Endothelial cell of umbilical vein (primary cell): ENCODE measurements at regions not wholly inside any gene's neighbourhood (a gene's known extent, or its start where the extent isn't known, plus 50 kb on each side); places are given as distances from the start of the nearest gene placed in this dataset.

Source experiments
- BruUV-seq: library from RNA; stranded (reverse); fragments of 400-500 nt; replicated peaks from 2 replicates; lab custom pipeline; 2021; lab: Mats Ljungman, UMichigan
- CTCF ChIA-PET: fragments of 300-600, 350-600 bp; sonication (Branson Sonifier 250); formaldehyde crosslinking; loops from one replicate; lab custom pipeline; 2021; ENCODE audit warnings: antibody characterized with exemption, inconsistent platforms; lab: Charles Lee
- POLR2A ChIA-PET: fragments of 300-600, 350-600 bp; sonication (Branson Sonifier 250); formaldehyde crosslinking; loops from one replicate; lab custom pipeline; 2021; ENCODE audit warnings: antibody characterized with exemption, inconsistent platforms; lab: Charles Lee
- DNase-seq: peaks from one replicate; pipeline ENCODE4 v3.0.0-alpha.2; 2011; ENCODE audit warnings: low read depth, low spot score
- FAIRE-seq: peaks from 2 replicates; lab custom pipeline; 2011; peaks lifted over from hg19 to GRCh38; lab: Jason Lieb, UNC
- H2AFZ ChIP-seq: 2 replicates; pipeline ENCODE4 v1.6.0; 2012; ENCODE audit warnings: low read depth, low read length, control low read depth, inconsistent platforms
- H3K27ac ChIP-seq: 2 replicates; pipeline ENCODE4 v1.5.1; 2011; ENCODE audit warnings: low read depth, mild to moderate bottlenecking, control low read depth, low read length, moderate library complexity; ENCODE audit not compliant: insufficient read depth
- H3K27me3 ChIP-seq, 2 experiments: 2 replicates each; pipeline versions ENCODE4 v1.6.0 to v1.6.1; 2011; ENCODE audit warnings: low read length in 2 of 2, mixed read lengths in 1 of 2; ENCODE audit not compliant: control insufficient read depth in 2 of 2, insufficient read depth in 2 of 2
- H3K36me3 ChIP-seq, 2 experiments: 2 replicates in 1 of 2; 3 replicates in 1 of 2; pipeline ENCODE4 v1.5.1; 2011; ENCODE audit warnings: low read length in 2 of 2, mild to moderate bottlenecking in 1 of 2, moderate library complexity in 1 of 2; ENCODE audit not compliant: control insufficient read depth in 2 of 2, insufficient read depth in 2 of 2; ENCODE audit errors: extremely low read depth in 1 of 2
- H3K4me1 ChIP-seq: 3 replicates; pipeline ENCODE4 v1.5.1; 2011; ENCODE audit warnings: mild to moderate bottlenecking, low read length; ENCODE audit not compliant: control insufficient read depth, insufficient read depth; ENCODE audit errors: extremely low read depth
- H3K4me2 ChIP-seq: 2 replicates; pipeline ENCODE4 v1.6.1; 2011; ENCODE audit warnings: low read length, control low read depth, mixed read lengths; ENCODE audit not compliant: insufficient read depth
- H3K4me3 ChIP-seq, 3 experiments: fragments of 200-600 bp in 1 of 3; sonication (generic), shearing (Covaris generic) in 1 of 3; replicated peaks in 1 of 3; 2 replicates each; pipeline ENCODE4 v1.5.1; 2011 to 2016; ENCODE audit warnings: control low read depth in 3 of 3, low read length in 3 of 3, mild to moderate bottlenecking in 2 of 3, inconsistent platforms in 1 of 3, low read depth in 1 of 3, moderate library complexity in 1 of 3; ENCODE audit not compliant: insufficient read depth in 1 of 3
- H3K79me2 ChIP-seq: 2 replicates; pipeline ENCODE4 v1.6.0; 2012; ENCODE audit warnings: low read length, inconsistent platforms; ENCODE audit not compliant: control insufficient read depth, insufficient read depth
- H3K9ac ChIP-seq: replicated peaks from 2 replicates; pipeline ENCODE3; 2011; ENCODE audit warnings: low read length, control low read depth; ENCODE audit not compliant: insufficient read depth; ENCODE audit errors: extremely low read depth
- H3K9me1 ChIP-seq: replicated peaks from 3 replicates; pipeline ENCODE4 v1.6.0; 2011; ENCODE audit warnings: mild to moderate bottlenecking, low read length; ENCODE audit not compliant: control insufficient read depth, insufficient read depth; ENCODE audit errors: extremely low read depth
- H3K9me3 ChIP-seq: replicated peaks from 2 replicates; pipeline ENCODE4 v1.5.1; 2012; ENCODE audit warnings: low read length, inconsistent platforms; ENCODE audit not compliant: control insufficient read depth, insufficient read depth
- H4K20me1 ChIP-seq: replicated peaks from 2 replicates; pipeline ENCODE3; 2011; ENCODE audit warnings: mild to moderate bottlenecking, low read length; ENCODE audit not compliant: control insufficient read depth, insufficient read depth; ENCODE audit errors: extremely low read depth
- CTCF ChIP-seq, 2 donors: IDR thresholded peaks; 1 replicate in 1 of 2; 2 replicates in 1 of 2; pipeline ENCODE4 v1.5.1; 2011; ENCODE audit warnings: low read length in 2 of 2, mild to moderate bottlenecking in 2 of 2, moderate library complexity in 2 of 2, control low read depth in 1 of 2, inconsistent platforms in 1 of 2, low read depth in 1 of 2; ENCODE audit not compliant: insufficient read depth in 1 of 2; ENCODE audit errors: extremely low read depth in 1 of 2
- EZH2 ChIP-seq: IDR thresholded peaks from 2 replicates; pipeline ENCODE4 v1.6.1; 2012; ENCODE audit warnings: borderline replicate concordance, low read depth, mild to moderate bottlenecking, moderate library complexity, low read length, inconsistent platforms; ENCODE audit not compliant: severe bottlenecking
- FOS ChIP-seq: IDR thresholded peaks from 2 replicates; pipeline ENCODE4 v1.6.1; 2011; ENCODE audit warnings: mild to moderate bottlenecking, low read length, moderate library complexity, borderline replicate concordance; ENCODE audit not compliant: insufficient read depth
- GATA2 ChIP-seq: IDR thresholded peaks from 2 replicates; pipeline ENCODE4 v1.7.0; 2011; ENCODE audit warnings: low read depth, mild to moderate bottlenecking, moderate library complexity, mixed read lengths, low read length; ENCODE audit not compliant: insufficient read length, insufficient read depth
- JUN ChIP-seq: IDR thresholded peaks from 2 replicates; pipeline ENCODE4 v1.6.1; 2011; ENCODE audit warnings: borderline replicate concordance, low read depth; ENCODE audit not compliant: insufficient read length, insufficient read depth
- MAX ChIP-seq: IDR thresholded peaks from 2 replicates; pipeline ENCODE4 v1.6.1; 2011; ENCODE audit not compliant: insufficient read depth, insufficient read length
- MYC ChIP-seq: IDR thresholded peaks from one replicate; pipeline ENCODE4 v1.6.1; 2011; ENCODE audit warnings: mild to moderate bottlenecking, low read depth, low read length
- POLR2A ChIP-seq: IDR thresholded peaks from 2 replicates; pipeline ENCODE4 v1.6.1; 2012; ENCODE audit warnings: low read depth, mild to moderate bottlenecking, control low read depth, low read length
- POLR2AphosphoS5 ChIP-seq: IDR thresholded peaks from 2 replicates; pipeline ENCODE4 v1.6.1; 2012; ENCODE audit warnings: low read depth, mild to moderate bottlenecking, control low read depth, low read length, moderate library complexity; ENCODE audit not compliant: insufficient read depth
- dilution Hi-C: fragments of 300-500 bp; cut with MboI; formaldehyde crosslinking; loops from one replicate; pipeline ENCODE4 v1.15.0; 2019; ENCODE audit warnings: low sequenced_read_pairs; ENCODE audit not compliant: extremely low pct_ligation_motif_present
- intact Hi-C: fragments of 100-400 bp; cut with micrococcal nuclease; formaldehyde crosslinking; loops from one replicate; pipeline ENCODE4 v1.10.0; 2022

- ChIA-PET POLR2A (no interaction called here), CTCF (interaction anchor here (1.3 kb wide), 1 partner anchor 12 kb away, joined by 3 read pairs; no protein-coding TSS in a partner anchor)
- DNase-seq (no peak), FAIRE-seq (no peak)
- H3K9me3 ChIP-seq: no peaks in the 10 kb centered on the region
- dilution Hi-C loops: no loop called here
- no peak overlapping the region for H3K4me2 ChIP-seq
- intact Hi-C loops: no loop called here
- H3K36me3 ChIP-seq: no peaks in the 10 kb centered on the region
- no peak overlapping the region for H3K4me3 ChIP-seq
- no peaks in the 10 kb centered on the region for H3K9me1 ChIP-seq
- H2AFZ ChIP-seq: no peak overlapping the region
- BruUV-seq: no TSS peak
- H4K20me1 ChIP-seq: no peaks in the 10 kb centered on the region
- H3K4me1 ChIP-seq: no peaks in the 10 kb centered on the region
- no peak overlapping the region for H3K9ac ChIP-seq
- H3K79me2 ChIP-seq: no peaks in the 10 kb centered on the region
- TF ChIP-seq POLR2A: no peak
- TF ChIP-seq CTCF (IDR thresholded peaks at IDR 0.05; ENCODE audit: extremely low read depth in 1 of 2, insufficient read depth in 1 of 2, low read depth in 1 of 2, low read length in 2 of 2): no peak
- no peak for TF ChIP-seq FOS
- no peak for TF ChIP-seq EZH2
- TF ChIP-seq POLR2AphosphoS5: no peak
- TF ChIP-seq JUN: no peak
- no peak for TF ChIP-seq MAX
- no peak for TF ChIP-seq MYC
- no peak for TF ChIP-seq GATA2
- no peaks in the 10 kb centered on the region for H3K27me3 ChIP-seq
- no peak overlapping the region for H3K27ac ChIP-seq
Observed at GRCh38 chr13:73687929-73688328, 446.3 kb downstream of the KLF12 start.
